NOMO-1 (cell line): ENCODE measurements at regions not wholly inside any gene's neighbourhood (a gene's known extent, or its start where the extent isn't known, plus 50 kb on each side); places are given as distances from the start of the nearest gene placed in this dataset.

Experiments used
- DNase-seq, 2 experiments: peaks; one replicate each; lab custom pipeline; 2025; ENCODE audit not compliant: unreplicated experiment in 2 of 2; lab: John Stamatoyannopoulos, UW

- no peak for DNase-seq
Measured at GRCh38 chr2:120785228-120785966, 49.7 kb downstream of the GLI2 start.

DNA sequence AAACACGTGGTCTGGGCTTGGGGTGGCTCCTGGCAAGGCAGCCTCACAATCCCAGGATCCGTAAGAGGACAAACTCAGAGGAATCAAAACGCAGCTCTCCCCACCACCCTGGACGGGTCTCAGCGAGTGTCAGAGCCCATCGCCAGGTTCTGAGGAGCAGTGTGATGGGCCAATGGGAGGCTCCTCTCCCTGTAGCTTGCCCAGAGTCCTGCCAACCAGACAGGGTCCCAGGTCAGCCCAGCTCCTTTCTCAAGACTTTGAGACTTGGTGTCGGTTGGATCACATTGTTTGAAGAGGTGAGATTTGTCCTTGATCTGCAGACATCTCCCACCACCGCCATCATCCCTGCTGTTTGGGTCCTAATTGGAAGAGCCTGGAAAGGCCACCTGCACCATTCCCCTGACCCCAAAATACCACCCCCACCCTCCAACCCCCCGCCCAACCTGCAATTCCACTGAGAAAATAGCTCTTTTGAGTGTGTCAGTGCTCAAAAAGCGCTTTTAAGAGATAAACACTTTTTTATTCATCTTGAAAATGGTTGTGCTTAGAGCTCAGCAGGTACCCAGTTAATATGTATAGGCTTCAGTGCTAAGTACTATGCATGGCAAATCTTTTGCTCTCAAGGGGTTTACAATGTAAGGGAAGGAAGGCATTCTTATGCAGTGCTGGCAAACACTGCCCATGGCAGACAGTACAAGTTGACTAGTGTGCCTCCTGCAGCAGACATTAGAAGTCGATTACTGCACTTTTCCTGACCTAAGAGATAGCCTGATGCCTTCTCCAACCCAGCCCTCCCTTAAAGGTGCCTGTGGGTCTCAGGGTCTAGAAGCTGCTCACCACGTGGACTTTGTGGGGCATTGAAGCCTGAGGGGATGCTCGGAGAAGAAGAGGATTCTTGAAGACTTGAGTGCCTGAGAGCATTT, 50.6 kb downstream of the GLI2 start:
- no peak for DNase-seq

- no peak for DNase-seq
Measured at GRCh38 chr2:120787111-120787821, 51.6 kb downstream of the GLI2 start.

DNA sequence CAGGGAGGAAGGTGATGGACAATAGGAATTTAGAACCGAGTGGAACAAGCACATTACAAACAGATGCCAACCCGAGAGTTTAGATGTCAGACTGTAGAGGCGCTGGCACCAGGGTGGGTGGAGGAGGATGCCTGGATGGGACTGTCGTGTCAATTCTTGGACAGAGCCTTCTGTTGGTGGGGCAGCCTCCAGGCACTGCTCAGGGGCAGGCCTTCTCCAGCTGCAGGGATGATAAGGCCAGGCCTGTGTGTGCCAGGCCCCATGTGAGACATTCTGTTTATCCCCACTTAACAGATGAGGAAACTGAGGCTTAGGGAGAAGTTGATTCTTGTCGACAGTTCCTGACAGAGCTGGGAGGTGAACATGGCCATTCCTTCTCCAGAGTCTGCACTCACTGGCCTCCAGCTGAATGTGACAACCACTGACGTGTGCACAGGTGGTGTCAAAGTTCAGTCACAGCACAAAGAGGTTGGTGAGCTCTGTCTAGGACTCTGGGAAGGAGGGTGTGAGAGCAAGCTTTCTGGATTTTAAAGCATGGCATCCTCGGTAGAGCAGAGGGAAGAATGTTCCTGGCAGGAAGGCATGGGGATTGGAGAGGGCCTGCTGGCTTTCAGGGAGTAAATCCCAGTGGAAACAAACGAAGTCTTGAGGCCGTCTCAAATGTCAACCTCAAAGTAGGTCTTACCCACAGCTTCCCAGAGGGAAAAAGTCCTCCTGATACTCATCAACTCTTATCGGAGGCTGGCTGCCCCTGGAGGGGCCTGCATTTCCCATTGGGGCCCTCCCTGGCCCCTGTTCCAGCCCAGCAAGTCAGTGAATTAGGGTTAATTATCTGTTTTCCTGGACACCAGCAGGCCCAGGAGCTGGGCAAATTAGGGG, 52.4 kb downstream of the GLI2 start:
- DNase-seq: no peak

GRCh38 chr2:120791243-120791961, 55.7 kb downstream of the GLI2 start:
- DNase-seq: peak; percentile 15 to 23

- DNase-seq: no peak
Measured at GRCh38 chr2:120791962-120792297, 56.3 kb downstream of the GLI2 start.

DNA sequence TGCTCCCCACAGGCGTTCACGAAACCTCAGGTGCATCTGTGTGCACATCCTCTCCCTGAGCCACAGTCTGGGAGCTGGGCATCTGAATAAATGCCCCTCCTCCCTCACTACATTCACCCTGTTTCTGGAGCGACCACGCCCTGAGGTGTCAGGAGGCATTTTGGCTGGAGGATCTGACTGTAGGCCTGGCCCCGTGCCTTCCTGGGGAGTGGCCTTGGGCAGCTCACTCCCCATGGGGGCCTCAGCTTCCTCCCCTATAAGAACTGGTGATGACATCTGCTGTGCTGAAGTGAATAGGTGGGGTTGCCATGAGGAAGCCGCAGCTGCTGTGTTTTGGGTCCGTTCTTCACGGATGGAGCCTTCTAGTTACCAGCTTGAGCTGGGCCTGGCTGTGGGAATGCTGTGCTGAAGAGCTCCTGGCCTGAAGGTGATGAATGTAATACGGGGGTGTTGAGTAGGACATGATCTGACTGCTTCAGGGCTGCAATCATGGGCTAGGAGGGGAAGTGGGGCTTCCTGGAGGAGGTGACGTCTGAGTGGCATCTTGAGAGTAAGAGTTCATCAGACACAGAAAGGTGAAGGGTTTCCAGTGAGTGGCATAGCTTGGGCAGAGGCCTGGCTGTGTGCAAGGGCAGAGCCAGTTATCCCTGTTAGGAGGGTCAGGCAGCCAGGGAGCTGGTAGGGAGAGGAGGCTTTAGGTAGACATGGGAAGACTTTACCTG, 58.2 kb downstream of the GLI2 start:
- peak; percentile 92 to 95 for DNase-seq

DNA sequence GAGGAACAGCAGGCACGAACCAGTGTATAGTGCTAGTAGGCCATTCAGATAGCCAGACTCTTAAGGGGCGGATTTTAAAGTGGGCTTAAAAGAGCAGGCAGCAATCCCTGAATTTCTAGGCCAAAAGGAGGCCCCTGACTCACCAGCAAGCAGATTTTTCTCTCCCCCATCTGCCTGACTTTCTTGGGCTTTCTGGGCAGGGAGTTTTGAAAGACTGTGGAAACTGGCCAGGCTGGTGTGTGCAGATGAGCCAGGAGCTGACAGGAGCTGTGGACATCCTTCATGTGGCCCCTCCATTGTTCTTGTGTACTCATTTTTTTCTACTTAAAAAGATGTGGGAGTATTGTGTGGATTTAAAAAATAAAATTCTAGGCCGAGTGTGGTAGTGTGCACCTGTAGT, 59.0 kb downstream of the GLI2 start:
- no peak for DNase-seq

GRCh38 chr2:120796094-120796493, 60.4 kb downstream of the GLI2 start:
- DNase-seq: no peak

GRCh38 chr2:120797421-120798221, 62.0 kb downstream of the GLI2 start:
- no peak for DNase-seq

- peak; percentile 96 to 97 for DNase-seq
Measured at GRCh38 chr2:120798567-120799247, 63.0 kb downstream of the GLI2 start.

DNA sequence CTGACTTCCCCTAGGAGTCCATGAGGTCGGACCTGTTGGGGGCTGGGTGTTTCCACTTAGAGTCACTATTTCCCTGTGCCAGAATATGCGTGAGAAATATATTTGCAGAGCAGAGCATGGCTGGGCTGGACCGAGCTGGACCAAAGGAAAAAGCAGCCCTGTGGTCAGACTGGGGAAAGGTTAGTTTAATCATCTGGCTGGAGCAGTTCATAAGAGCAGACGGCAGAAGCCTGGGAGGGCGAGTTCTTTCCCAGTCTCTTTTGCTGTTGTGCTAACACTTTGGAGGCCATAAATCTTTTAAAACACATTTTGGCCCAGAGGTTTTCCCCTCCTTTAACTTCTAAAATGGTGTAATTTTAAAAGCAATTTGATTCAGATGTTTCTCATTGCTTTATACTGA, 66.5 kb downstream of the GLI2 start:
- no peak for DNase-seq

- DNase-seq: peak in 1 of 2 experiments; percentile 28
Measured at GRCh38 chr2:120802867-120803484, 67.3 kb downstream of the GLI2 start.

GRCh38 chr2:120803764-120804335, 68.2 kb downstream of the GLI2 start:
- DNase-seq: no peak

GRCh38 chr2:120804459-120804858, 68.8 kb downstream of the GLI2 start:
- no peak for DNase-seq

GRCh38 chr2:120805011-120805410, 69.3 kb downstream of the GLI2 start:
- no peak for DNase-seq

GRCh38 chr2:120805602-120806001, 69.9 kb downstream of the GLI2 start:
- DNase-seq: no peak
